ENCODE measurements at regions not wholly inside any gene's neighbourhood (a gene's known extent, or its start where the extent isn't known, plus 50 kb on each side); places are given as distances from the start of the nearest gene placed in this dataset.
A peak's percentile ranks its signal among the peaks of the same experiment; 100 is the strongest.

DNA sequence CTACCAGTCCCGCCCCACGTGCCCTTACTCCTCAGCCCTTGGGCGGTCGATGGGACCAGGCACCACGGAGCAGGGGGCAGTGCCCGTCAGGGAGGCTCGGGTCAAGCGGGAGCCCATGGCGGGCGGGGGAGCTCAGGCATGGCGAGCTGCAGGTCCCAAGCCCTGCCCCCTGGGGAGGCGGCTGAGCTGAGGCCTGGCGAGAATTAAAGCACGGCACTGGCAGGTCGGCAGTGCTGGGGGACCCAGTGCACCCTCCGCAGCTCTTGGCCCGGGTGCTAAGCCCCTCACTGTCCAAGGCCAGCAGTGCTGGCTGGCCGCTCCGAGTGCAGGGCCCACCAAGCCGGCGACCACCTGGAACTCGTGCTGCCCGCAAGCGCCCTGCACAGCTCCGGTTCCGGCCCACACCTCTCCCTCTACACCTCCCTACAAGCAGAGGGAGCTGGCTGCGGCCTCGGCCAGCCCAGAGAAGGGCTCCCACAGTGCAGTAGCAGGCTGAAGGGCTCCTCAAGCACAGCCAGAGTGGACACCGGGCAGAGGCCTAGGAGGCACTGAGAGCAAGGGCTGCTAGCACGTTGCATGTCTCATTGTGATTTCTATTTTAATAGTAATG lies 166.8 kb upstream of the FMN2 start:
- DNase-seq (ENCODE audit: low read depth in 2 of 2), result no peak

DNA sequence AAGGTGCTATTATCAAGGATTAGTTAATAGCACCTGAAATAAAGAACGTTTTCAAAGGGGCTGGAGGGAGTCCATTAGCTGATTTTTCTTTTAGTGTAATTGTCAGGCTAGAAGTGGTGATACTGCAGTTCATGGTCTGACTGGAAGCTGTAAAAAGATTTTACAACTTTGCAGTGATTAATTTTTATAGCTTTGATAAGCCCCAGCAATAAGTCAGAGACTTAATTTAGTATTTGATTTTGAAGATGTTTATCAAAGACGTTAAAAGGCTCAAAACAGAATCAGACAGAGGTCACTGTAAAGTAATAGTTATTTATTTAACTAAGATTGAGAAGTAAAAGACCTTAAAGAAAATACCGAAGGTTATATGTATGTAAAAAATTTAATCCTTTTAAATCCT lies 165.5 kb upstream of the FMN2 start:
- no peak for DNase-seq (ENCODE audit: low read depth in 2 of 2)

- DNase-seq (ENCODE audit: low read depth in 2 of 2), result no peak
These were observed 162.4 kb upstream of the FMN2 start for GRCh38 chr1:239929317-239929716.

DNA sequence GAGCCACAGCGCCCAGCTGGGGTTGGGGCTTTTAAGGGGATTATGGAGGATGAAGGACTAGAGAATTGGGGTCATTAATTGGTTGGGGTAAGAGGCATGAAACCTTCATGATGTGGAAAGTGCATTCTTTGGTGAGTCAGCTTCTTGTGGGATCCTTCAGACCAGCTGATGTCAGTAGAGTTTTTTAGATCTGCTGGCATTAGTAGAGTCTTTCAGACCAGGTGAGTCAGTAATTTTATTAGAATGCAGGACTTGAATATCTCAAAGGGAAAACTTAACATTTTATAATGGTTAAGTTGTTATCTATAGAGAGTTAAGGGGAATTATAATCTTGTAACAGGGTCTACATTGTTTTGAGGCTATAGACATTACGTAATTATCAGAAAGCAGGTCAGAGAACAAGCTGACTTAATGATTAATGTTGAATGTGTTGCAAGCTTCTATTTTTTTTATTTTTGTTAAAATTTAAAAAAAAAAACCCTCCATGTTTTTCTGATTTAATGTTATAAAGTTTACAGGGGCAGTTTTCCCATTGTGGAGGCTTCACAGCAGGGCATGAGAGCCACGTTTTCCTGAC lies 160.9 kb upstream of the FMN2 start:
- DNase-seq (ENCODE audit: low read depth in 2 of 2), result no peak

GRCh38 chr1:239931341-239931740 lies 160.3 kb upstream of the FMN2 start:
- DNase-seq (ENCODE audit: low read depth in 2 of 2), result no peak

DNA sequence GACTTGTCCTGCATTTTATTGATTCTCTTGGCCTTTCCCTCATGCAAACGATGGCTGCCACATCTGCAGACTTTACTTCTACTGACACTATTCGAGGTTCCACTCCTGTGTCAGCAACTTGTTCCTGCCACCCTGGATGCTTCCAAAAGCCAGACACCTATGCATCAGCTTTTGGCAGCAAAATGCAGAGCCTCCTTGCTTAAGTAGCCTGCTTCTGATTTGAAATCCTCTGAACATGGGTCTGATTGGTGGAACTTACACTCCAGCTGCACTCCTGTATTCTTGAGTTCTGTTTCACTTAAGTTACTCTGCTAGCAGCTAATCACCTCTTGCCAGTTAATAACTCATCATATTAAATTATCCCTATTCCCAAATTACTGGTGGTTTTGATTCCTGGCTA lies 152.1 kb upstream of the FMN2 start:
- no peak for DNase-seq (ENCODE audit: low read depth in 2 of 2)

DNA sequence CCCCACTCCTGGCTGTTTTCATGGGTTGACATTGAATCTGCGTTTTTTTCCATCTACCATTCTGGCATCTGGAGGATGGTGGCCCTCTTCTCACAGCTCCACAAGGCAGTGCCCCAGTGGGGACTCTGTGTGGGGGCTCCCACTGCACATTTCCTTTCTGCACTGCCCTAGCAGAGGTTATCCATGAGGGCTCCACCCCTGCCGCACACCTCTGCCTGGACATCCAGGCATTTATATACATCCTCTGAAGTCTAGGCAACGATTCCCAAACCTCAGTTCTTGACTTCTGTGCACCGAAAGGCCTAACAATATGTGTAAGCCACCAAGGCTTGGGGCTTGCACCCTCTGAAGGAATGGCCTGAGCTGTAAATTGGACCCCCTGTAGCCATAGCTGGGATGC lies 147.9 kb upstream of the FMN2 start:
- DNase-seq (ENCODE audit: low read depth in 2 of 2), result no peak

- no peak for DNase-seq (ENCODE audit: low read depth in 2 of 2)
These were observed 147.0 kb upstream of the FMN2 start for GRCh38 chr1:239944666-239945065.

GRCh38 chr1:239947801-239948200 lies 143.9 kb upstream of the FMN2 start:
- no peak for DNase-seq (ENCODE audit: low read depth in 2 of 2)

DNA sequence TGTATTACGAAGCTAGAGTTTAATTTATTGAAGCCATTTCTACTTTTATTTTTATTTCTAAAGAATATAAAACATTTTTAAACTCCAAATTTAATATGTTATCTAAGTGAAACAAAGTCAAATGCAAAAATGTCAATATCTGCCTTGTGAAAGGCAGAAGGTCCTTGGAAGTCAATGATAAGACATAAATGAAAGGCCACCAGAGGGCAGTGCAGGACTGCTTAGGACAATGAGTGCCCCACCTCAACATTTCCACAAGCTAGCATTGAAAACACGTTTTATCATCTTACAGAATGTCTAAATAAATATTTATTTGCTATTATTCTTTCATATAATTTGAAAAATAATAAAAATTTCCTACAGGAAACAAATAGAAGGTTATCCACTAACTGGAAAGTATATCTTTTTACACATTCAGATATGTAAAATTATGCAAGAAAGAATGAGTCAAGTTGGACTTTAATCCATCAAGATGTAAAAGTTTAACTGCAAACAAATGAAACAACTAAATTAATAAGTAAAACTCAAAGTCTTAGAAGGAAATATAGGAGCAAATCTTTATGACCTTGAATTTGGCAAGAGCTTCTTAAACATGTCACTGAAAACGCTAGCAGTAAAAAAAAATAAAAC lies 140.1 kb upstream of the FMN2 start:
- peak in 1 of 2 donors; percentile 2 for DNase-seq (ENCODE audit: low read depth in 2 of 2)

DNA sequence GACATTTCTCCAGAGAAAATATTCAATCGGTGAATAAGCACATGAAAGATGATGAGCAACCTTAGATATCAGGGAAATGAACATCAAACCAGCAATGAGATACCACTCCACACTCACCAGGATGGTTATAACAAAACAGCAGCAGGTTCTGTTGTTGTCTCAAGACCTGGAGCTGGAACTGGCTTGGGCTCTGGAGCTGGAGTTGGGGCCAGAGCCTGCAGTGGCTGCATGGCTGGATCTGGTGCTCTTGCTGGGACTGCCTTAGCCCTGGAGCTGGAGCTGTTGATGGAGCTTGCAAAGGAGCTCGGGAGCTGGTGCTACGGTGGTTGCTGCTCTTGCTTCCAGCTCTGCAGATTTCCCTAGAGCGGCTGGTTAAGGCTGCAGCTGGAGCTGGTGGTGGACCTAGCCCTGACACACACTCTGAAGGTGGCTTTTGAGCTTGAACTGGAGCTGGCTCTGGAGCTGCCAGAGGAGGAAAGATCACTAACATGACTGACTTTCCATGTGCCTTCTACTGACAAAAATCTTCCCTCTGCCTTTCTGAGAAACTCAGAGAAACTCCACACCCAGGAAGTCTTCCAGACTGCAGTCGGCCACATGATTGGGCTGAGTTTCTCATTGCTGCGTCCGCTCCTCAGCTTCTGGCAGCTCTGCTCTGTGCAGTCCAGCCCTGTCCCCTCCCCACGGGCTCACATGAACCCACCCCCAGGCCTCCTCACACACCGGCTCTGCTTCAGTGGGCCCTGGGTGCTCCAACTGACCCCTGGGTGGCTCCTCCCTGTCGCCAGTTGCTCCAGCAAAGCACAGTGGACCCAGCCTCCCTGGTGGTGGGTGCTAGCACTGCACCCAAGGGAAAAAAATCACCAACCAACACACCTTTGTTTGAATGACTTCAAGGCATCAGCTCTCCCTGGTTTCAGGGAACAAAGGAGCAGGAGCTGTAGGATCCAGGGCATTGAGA lies 139.1 kb upstream of the FMN2 start:
- no peak for DNase-seq (ENCODE audit: low read depth in 2 of 2)

DNA sequence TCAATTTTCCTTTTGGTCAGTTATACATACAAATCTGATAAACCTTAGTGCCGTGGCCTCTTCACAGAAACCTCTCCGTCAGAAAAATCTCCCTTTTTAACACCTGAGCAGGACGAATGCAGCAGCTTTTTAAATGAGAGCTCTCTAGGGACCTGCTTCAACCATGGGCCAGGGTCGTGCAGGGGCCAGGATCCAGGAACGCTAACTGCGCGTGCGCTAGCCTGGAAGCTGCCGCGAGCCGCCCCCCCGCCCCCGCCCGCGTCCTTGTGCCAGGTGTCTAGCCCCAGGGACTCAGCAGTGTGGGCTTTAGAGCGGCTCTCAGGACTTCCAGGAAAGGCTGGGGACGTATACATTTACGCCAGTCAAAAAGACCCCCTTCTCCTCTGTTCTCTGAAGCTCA lies 136.8 kb upstream of the FMN2 start:
- DNase-seq (ENCODE audit: low read depth in 2 of 2), result no peak

DNA sequence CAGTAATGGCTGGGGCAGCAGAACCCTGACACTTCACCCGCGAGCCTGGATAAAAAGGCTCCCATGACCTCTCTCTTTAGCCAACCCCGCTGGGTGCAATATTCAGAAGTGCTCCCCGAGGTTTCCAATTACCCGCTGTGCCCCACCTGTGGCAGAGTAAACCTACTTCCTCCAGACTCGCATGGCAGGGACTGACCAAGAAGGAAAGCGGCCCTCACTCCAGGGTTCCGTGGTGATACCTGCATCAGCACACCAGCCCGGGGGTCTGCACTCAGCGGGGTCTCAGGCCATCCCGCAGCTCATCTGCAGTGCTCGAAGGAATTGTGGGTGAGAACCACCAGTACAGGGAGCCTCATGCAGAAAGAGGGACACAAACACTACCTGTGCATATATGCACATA lies 136.3 kb upstream of the FMN2 start:
- DNase-seq (ENCODE audit: low read depth in 2 of 2), result no peak

DNA sequence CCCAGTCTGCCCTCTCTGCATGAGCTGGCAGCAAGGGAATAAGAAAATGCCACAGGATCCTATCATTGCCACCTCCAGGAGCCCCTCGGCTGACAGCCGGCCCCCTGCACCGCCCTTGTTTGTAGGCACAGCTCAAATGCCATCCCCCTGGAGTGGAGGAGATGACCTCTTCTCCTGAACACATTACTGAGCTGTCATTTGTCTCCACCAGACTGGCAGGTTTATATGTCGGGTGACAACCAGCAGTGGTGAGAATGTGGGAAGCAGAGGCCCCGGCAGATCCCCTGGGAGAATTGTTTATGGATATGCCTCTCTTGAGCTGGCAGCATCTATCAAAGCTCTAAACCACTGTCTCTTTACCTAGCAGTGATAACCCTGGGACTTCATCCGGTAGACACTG lies 135.4 kb upstream of the FMN2 start:
- DNase-seq (ENCODE audit: low read depth in 2 of 2), result no peak

DNA sequence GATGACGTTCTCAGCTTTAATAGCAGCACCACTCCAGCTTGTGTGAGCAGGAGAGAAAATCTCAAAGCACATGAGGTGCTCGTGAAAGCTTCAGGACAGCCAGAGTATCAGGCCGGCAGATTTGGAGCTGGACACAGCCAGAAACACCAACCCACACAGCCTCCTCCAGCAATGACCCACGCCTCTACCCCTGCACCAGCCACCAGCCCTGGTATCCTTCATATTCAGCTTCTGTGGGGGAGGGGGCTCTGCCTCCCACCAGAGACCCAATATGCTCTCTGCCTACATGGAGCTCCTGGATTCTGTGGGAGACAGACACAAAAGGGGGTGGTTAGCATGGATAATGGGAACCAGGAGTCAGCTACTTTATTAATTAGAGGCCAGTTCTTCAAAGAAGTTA lies 133.6 kb upstream of the FMN2 start:
- DNase-seq (ENCODE audit: low read depth in 2 of 2), result no peak

GRCh38 chr1:239960366-239960765 lies 131.3 kb upstream of the FMN2 start:
- no peak for DNase-seq (ENCODE audit: low read depth in 2 of 2)

DNA sequence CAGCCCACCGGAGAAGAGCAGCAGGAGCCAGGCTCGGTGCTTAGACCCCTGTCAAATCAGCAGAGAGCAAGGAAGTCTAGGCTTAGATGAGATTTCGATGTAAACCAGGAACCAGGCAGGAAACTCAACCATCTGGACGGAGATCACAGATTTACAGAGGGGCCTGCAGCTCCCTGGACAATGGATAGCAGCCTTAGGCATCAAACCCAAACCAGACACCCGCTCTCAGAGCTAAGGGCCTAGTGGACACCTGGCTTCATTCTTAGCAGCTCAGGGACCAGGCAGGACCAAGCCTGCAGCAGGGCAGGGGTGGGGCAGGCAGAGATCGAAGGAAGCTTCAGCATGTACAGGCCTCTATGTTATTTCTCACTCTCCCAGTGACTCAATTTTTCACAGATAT lies 127.8 kb upstream of the FMN2 start:
- DNase-seq (ENCODE audit: low read depth in 2 of 2), result no peak

DNA sequence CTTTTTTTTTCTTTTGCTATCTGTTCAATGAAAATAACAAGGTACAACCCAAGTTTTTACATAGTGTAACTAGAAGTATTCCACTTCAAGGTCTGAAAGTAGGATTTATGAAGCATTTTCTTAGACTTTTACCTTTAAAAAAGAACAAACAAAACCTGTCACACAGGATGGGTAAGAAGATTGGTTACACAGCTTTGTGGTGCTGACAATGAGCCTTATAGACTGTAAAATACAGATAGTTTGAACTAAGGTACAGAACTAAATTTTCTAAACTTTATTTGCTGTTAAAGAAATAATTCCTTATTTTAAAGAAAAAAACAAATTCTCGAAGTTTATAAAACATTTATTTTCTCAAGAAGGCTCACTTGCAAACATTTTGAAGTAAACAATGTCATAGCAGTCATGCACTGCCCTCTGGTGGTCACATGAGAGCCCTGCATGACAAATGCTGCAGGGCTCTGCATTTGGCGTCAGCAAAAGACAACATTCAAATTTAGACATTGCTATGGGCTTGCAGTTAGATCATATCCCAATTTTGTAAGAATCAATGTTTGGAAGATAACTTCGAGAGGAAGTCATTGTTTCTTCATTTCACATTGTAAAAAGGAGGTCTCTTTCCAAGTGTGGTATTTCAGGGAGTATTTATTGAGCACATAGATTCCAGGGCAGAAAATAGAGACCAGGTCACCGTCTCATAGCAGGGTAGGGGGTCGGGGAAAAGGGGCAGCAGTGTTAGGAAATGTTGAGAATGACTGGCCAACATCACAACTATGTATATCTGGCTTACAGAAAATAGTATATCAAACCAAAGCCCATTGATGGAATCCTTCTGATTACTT lies 115.3 kb upstream of the FMN2 start:
- DNase-seq (ENCODE audit: low read depth in 2 of 2), result peak in 1 of 2 donors; percentile 9

- DNase-seq (ENCODE audit: low read depth in 2 of 2), result no peak
These were observed 114.3 kb upstream of the FMN2 start for GRCh38 chr1:239977416-239977815.

- DNase-seq (ENCODE audit: low read depth in 2 of 2), result no peak
These were observed 112.2 kb upstream of the FMN2 start for GRCh38 chr1:239979456-239979855.

- no peak for DNase-seq (ENCODE audit: low read depth in 2 of 2)
These were observed 108.9 kb upstream of the FMN2 start for GRCh38 chr1:239982762-239983161.

DNA sequence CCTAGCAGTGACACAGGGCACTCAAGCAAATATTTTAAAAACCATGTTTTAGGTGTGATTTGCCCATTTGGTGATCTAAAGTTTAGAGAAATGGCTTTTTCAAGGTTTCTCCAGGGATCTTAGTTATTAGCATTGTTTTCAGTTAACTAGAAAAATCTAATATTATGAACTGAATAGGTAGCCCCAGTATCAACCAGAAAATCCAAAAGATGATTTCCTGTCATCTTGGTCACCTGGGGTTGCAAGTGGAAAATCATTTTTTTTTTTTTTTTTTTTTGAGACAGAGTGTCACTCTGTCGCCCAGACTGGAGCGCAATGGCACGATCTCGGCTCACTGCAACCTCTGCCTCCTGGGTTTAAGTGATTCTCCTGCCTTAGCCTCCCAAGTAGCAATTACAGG lies 106.6 kb upstream of the FMN2 start:
- DNase-seq (ENCODE audit: low read depth in 2 of 2), result no peak
